GM18907 (cell line): ENCODE measurements at regions not wholly inside any gene's neighbourhood (a gene's known extent, or its start where the extent isn't known, plus 50 kb on each side); places are given as distances from the start of the nearest gene placed in this dataset.
"Not testable (repeated sequence)": the region's sequence is repeated elsewhere in the genome, so short reads cannot be mapped to it uniquely, and the experiment has no call there.

Experiments
- ATAC-seq: cut with Tn5 transposase; IDR thresholded peaks from one replicate; pipeline ENCODE4 v1.9.1; 2021; ENCODE audit warnings: mild to moderate bottlenecking, moderate library complexity; ENCODE audit not compliant: unreplicated experiment

DNA sequence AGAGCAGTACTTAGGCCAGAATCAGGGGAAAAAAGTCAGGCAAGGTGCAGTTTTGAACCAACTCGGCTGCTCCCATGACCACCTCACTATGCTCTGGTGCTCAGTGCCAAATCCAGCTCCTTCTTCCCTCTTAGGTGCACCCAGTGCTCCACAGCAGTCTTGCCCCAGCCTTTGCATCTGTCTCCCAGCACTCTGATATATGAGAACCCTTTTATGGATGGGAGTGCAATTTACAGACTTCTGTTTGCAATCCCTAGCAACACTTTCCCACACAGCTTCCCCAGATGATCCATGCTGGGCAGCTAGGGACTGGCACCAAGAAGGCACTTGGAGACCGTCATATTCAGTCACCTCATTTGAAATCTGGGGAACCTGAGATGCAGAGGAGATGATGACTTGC is 267.9 kb upstream of the CCL2 start:
- no peak for ATAC-seq

DNA sequence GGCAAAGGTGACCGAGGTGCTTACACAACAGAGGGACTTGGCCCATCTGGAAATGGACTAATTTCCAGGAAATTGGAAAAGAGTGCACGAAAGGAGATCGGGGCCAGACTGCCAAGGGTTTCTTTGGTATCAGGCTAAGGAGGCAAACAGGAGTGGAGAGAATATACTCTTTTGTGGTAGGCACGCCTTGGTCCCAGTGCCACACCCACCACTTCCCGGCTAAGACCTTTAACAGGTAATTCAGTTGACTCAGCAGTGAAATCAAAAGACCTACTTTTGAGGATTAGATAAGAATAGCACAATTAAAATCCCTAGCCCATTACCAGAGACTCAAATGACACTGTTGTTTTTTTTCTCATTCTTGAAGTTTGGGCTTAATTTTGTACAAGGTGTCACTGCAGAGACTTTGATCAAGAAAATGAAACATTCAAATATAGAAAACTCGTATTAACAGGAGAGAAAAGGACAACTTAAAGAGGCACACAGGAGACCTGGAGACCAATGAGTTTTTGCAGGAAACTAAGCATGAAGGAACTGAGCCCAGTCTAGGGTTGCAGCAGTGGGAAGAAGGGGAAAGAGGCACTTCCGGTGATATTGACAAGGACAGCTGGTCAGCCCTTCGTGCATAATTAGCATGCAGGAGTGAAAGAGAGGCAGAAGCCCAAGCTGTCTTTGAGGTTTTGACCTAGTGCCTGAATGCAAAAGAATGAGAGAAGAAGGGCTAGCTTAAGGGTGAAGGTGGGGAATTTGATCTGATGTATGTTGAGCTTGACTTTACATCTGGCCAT is 265.5 kb upstream of the CCL2 start:
- no peak for ATAC-seq

DNA sequence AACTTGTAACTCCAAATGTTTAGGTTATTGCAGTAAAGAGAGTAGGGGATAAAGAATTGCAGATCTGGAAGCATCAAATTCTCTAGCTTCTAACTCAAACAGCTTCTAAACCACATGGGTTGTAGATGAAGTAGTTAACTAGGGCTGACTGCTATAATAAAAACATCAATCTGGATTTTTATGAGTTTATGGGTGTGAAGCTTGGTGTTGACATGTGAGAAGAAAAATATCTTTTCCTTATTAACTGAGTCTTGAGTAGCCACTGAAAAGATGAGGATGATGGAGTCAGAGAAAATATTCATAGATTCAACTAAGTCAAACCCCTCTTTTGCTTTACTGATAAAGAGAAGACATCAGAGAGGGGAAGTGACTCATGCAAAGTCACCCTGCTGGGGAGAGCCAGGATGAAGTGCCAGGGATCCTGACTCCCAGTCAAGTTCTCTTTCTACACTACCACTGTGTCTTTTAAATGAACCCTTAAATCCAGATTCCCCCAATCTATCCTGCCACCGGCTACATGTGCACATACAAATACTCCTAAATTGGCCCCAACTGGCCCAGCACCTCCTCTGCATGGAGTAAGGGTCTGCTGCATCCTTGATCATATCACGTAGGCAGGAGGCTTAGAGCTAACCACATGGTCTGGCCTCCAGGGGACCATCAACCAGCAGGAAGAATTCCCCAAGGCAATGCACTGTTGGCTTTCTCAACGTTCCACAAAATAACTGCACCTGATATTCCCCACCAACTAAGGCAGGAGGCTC is 264.0 kb upstream of the CCL2 start:
- no peak for ATAC-seq

DNA sequence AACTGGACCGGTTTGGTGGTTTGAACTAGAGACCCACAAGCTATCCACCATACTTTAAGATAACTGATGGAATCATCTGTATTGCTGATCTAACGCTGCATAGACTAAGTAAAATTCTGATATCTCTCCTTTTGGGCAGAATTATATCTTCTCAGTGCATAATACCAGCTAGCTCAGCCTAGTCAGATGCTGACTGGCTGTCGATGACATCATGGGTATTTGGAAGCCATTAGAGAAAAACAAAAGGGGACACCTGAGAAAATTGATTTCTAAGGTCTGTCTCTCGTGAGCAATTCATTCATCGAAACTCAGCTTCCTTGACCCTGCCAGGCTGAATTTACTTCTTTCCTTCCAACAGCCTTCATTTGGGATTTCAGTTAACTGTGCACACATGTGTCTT is 263.0 kb upstream of the CCL2 start:
- ATAC-seq, result no peak

DNA sequence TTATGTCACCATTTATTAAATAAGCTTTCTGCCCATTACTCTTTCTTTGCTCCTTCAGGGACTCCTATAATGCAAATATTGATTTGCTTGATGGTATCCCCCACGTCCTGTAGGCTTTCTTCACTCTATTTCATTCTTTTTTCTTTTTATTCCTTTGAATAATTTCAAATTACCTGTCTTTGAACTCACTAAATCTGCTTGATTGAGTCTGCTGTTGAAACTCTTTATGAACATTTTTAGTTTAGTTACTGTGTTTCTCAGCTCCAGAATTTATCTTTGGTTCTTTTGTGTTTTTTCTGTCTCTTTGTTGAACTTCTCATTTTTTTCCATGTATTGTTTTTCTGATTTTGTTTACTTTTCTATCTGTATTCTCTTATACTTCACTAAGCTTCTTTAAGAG is 254.4 kb upstream of the CCL2 start:
- no peak for ATAC-seq

DNA sequence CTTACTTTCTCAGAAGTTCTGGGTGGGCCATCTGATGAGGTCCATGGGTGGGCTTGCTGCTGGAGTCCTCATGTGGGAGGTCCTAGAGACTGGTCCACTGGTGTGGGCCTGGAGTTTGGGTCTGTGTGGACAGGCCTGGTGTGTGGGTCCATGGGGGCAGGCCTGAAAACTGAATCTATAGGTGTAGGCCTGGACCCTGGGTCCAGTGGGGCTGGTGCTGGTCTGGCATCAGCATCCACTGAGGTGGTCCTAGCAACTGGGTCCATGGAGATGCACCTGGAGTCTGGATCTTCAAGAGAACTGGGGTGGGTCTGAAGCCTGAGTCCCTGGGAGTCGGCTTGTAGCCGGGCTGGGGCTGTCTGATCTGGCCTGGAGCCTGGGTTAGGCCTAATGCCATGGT is 253.8 kb upstream of the CCL2 start:
- ATAC-seq, result no peak

DNA sequence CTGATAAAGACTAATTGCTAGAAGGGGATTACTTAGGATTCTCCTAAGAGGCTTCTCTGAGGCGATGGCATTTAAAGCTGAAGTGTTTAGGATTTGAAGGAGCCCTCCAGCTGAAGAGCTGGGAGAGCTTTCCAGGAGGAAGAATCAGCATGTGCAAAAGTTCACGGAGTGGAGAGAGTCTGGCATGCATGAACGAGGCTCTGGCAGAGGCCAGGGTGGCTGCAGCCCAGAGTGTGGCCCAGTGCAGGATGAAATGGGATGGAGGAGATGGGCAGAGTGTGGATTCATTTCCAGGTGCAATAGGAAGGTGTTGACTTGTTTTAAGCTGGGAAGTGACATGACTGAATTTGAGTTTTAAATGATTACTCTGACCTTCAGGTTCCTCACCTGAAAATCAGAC is 249.0 kb upstream of the CCL2 start:
- ATAC-seq, result no peak

DNA sequence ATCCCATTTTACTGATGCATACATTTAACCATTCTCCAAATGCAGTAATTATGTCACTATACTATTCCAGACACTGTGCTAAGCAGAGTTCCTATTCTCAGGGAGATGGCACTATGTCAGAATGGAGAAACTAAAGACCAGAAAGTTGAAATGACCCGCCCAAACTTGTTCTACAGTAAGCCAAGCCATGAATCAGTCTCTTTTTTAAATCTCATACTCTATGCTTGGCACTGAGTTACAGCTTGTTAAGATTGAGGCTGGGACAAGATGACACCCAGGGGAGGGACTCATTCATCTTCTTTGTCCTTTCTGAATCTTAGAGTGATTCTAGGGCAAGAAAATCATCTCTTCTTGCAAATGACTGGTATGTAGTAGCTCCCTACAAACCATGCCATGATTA is 247.0 kb upstream of the CCL2 start:
- ATAC-seq, result no peak

DNA sequence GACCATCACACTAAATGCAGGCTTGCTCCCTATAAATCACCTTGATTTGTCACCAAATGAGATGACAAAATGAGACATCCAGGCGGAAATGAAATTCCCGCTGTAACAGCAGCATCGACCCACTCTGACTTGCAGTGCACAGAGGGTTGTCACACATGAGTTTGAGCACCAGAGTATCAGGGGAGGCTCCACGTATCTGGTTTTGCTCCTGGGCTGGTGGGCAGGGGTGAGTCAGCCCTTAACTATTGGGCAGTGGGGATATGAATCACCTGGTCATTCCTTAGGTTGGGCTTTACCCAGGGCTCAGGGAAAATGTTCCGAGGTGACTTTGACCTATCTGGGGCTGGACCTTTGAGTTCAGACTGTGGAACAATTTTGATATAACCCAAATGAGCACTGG is 245.2 kb upstream of the CCL2 start:
- ATAC-seq, result no peak

DNA sequence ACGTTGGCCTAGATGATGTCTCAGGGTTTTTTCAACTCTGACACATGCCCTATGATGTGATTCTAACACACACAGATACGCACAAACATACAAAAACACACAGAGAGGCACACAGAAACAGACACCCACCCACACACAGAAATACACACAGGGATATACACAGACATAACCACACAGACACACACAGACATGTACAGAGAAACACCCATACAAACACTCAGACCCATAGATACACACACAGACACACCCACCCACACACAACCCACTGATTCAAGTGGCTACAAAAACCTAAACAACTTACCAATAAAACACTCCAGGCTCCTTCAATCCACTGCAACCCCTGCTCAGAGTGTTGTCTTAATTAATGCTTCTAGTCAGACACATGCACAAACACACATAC is 244.6 kb upstream of the CCL2 start:
- no peak for ATAC-seq

DNA sequence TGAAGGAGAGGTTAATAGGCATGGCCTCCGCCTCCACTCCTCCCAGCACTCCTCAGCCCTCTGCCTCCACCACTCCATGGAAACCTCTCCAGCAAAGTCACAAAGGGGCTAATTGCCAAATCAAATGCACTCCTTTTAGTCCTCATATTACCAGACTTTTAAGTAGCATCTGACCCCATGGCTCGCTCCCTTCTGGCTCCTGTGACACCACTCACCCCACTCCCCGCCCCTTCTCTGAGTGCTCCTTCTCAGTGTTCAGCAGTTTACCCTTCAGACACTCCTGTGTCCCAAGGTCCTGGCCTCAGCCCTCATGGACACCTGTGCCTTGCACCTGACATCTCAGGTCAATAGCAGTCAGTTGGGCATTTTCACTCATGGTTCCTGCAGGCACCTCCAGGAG is 243.5 kb upstream of the CCL2 start:
- no peak for ATAC-seq

DNA sequence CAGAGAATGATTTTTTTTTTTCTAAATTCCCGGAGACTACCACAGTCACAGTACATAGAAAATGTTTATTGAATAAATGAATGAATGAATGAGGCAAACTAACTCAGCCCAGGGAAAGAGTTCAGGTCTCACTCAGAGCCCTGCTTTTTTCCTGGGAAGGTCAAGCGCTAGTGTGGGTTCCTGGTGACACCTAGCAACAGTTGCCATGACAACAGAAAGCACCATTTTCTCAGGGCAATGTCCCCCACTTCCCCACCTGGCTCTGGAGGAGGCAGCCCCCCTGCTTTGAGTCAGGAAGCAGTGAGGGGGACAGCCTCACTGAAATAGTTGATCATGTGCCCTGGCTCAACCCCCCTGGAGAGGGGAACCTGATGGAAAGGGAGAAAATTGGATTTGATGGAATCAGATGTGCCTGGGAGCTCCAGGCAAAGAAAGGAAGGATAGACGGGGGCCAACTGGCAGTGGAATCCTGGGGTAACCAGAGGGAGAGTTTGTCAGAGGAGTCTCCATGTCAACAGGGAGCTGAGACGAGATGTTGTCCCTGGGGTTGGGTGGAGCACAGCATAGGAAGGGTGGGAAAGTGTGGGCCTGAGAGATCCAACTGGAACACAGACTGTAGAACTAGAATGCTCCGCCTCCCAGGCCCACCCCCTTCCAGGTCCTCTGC is 242.2 kb upstream of the CCL2 start:
- no peak for ATAC-seq

DNA sequence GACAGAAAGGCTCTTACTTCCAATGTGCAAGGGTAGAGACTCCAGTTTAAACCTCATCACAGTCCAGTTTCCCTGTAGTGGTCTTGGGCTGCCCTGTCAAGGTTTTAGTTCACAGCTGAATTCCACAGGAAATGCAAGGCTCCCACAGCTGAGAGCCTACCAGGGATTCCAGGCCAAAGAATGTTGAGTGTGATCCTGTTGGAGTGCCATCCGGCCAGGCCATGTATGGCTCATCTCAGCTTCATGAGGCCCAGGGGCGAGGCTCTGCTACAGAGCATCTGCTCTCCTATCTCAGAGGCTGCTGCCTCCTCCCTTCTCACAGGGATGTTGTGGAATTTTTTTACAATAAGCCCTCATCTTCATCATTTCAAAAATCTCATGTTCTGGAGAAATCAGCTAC is 239.8 kb upstream of the CCL2 start:
- no peak for ATAC-seq

DNA sequence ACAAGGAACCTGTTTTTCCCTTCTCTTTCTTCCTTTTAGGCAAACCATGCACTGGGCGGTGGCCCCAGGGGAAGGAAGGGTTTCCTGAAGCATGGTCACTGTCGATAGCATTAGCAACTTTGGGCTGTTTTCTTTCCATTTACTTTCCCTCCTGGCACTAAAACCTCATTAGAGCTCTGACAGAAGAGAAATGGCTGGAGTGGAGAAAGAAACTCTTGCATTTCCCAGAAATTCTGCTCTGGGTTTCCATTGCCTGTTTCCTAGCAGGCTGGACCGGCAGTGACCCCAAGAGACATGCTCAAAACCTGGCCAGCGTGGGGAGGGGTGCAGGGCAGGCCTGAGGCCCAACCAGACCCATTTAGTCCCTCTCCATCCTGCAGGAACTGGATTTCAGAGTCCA is 230.7 kb upstream of the CCL2 start:
- ATAC-seq, result no peak

DNA sequence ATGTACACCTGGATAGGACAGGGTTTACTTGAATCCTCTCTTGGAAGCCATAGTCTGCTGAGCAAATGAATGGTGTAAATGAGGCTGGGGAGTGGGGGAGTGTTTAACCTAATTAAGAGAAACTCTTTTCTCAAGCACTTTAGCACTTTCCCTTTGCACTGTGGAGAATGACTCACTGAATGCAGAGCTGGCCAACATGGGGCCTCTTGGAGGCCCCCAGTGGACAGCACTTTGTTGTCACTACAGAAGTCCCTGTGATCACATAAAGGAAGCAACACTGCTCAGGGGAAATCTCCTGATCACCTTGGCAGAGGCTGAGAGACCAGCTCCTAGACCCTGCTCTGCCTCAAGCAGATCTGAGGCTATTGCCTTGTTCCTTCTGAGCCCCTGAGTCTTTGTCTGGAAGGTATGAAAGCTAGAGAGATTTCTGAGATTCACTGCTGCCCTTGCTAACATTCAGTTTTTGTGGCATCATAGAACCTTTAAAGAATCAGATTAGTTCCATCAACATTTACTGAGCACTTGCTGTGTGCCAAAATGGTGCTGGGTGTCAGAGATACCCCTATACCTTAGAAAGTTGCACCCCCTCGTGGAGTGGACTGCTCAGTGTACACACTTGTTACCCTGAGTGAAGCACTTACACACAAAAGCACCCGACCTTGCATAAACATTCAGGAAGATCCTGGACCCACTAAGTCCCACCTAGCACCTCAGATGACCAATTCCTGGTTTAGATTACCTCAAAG is 230.1 kb upstream of the CCL2 start:
- ATAC-seq, result no peak

DNA sequence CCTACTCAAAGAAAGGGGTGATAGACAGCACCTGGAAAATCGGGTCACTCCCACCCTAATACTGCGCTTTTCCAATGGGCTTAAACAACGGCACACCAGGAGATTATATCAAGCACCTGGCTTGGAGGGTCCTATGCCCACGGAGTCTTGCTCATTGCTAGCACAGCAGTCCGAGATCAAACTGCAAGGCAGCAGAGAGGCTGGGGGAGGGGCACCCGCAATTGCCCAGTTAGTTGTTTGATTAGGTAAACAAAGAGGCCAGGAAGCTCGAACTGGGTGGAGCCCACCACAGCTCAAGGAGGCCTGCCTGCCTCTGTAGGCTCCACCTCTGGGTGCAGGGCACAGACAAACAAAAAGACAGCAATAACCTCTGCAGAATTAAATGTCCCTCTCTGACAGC is 224.5 kb upstream of the CCL2 start:
- ATAC-seq, result not testable (repeated sequence)

DNA sequence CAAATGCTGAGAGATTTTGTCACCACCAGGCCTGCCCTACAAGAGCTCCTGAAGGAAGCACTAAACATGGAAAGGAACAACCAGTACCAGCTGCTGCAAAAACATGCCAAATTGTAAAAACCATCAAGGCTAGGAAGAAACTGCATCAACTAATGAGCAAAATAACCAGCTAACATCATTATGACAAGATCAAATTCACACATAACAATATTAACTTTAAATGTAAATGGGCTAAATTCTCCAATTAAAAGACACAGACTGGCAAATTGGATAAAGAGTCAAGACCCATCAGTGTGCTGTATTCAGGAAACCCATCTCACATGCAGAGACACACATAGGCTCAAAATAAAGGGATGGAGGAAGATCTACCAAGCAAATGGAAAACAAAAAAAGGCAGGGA is 222.8 kb upstream of the CCL2 start:
- ATAC-seq, result not testable (repeated sequence)

DNA sequence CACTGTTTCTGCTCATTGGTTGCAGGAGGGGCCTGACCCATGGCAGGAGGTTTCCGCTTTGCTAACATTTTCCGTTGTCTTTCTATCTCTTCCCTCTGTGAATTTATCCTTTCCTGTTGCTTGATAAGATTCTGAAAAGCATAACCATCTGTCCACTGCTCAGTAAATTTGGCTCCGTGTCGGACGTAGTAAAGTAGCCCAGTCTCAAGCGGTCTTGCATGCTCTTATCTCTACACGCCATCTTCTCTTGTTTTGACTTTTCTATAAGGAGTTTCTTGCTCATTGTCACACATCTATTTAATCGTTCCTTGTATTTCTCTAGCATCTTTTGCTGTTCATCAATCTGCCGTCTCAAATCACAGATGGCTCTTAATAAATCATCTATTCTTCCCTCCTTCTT is 216.3 kb upstream of the CCL2 start:
- not testable (repeated sequence) for ATAC-seq

DNA sequence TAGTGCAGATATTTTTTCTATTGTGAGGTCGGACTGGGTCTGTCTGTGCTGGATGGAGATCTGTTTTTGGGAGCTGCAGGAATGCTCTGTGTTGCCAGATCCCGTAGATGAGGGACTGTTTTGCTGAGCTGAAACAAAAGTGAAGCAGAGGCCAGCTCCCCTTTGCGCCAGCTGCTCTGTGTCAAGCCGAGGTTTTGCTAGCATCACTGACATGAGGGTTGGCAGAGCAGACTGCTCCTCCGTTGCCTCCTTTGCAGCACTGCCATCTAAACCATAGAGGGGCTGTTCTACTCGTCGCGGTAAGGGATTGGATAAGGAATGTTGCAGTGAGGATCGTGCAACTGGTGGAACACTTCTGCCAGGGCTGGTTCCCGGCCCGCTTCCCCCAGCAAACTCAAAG is 215.9 kb upstream of the CCL2 start:
- not testable (repeated sequence) for ATAC-seq

DNA sequence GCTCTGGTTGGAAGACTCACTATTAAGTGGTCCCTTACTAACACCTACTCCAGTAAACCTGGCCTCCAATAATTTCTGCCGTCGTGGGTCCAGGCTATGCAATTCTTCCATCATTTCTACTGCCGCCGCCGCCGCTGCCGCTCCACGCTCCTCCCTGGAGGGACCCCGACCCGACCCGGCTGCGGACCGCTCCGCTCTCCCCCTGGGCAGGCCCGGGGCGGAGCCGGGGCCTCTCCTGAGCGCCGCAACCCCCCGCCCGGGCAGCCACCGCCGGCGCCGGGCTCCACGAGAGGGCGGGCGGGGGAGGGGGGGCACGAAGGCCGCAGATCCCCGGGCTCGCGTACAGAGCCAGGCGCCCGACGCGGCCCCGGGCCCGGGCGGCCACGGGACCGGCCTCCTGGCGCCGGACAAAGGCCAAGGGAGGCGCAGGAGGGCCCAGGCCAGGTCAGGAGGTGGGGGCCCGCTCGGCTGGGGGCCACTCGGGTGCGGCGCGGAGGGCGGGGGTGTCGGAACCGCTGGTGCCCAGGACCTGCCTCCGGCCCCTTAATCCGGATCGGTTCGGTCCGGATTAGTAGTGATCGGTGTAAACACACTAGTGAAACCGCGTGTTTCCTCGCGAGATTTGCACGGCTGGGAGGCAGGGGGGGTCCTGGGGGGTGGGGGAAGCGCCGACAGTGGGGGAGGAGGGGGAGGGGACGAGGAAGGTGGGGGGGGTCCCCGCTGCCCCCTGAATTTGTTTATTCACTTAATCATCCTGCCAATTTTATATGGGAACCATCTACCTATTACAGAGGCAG is 215.1 kb upstream of the CCL2 start:
- peak; percentile 74 for ATAC-seq
